Hepatocyte (in vitro differentiated cells): ENCODE measurements at regions not wholly inside any gene's neighbourhood (a gene's known extent, or its start where the extent isn't known, plus 50 kb on each side); places are given as distances from the start of the nearest gene placed in this dataset.

Experiments used
- EZH2 ChIP-seq: fragments of 200-600 bp; sonication (generic); IDR thresholded peaks from 2 replicates; pipeline ENCODE4 v1.6.1; 2016; ENCODE audit warnings: antibody characterized with exemption, mild to moderate bottlenecking, borderline replicate concordance
- TF ChIP-seq, protein P1 (sequence below): fragments of 200-600 bp; sonication (generic); IDR thresholded peaks from 2 replicates; pipeline ENCODE4 v1.5.1; 2016; ENCODE audit warnings: antibody characterized with exemption, mild to moderate bottlenecking; ENCODE audit not compliant: poor library complexity

DNA sequence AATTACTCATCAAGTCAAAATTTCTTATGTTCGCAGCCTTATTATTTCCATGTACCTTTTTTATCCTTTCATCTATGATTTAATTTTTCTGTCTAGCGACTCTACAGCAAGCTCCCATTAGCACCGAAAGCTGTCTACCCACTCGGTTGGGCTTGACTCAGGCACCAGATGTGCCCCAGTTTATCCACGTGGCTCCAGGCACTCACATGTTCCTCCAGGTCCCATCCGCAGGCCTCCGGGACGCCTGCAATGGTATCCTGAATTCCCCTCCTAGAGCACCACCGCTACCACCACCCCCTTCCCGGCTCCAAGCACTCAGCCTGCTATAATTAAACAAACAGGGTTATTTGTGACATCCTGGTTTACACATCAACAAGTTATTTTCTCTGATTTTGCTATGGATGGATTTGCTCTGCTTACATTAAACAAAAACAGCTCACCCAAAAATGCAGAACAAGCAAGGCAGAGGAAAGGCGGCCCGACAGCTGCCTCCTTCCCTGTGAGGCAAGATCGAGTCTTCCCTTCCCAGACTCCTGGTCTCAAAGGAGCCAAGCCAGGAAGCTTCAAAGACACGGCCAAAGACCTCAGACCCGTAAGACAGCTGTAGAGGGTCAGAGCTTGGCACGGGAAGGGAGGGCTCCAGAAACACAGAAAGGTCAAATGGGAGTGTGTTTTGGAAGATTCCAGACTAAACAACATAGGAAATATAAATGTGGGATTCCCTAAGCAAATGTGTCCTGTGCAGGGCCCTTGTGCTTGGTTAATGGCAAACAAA, 253.8 kb downstream of the TTC8 start:
- TF ChIP-seq EZH2: no peak
- TF ChIP-seq, protein P1, sequence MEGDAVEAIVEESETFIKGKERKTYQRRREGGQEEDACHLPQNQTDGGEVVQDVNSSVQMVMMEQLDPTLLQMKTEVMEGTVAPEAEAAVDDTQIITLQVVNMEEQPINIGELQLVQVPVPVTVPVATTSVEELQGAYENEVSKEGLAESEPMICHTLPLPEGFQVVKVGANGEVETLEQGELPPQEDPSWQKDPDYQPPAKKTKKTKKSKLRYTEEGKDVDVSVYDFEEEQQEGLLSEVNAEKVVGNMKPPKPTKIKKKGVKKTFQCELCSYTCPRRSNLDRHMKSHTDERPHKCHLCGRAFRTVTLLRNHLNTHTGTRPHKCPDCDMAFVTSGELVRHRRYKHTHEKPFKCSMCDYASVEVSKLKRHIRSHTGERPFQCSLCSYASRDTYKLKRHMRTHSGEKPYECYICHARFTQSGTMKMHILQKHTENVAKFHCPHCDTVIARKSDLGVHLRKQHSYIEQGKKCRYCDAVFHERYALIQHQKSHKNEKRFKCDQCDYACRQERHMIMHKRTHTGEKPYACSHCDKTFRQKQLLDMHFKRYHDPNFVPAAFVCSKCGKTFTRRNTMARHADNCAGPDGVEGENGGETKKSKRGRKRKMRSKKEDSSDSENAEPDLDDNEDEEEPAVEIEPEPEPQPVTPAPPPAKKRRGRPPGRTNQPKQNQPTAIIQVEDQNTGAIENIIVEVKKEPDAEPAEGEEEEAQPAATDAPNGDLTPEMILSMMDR: no peak
